ENCODE measurements at regions not wholly inside any gene's neighbourhood (a gene's known extent, or its start where the extent isn't known, plus 50 kb on each side); places are given as distances from the start of the nearest gene placed in this dataset.

GRCh38 chr2:204354442-204354856, 190.8 kb upstream of the PARD3B start:
- no peak overlapping the region for H3K4me3 Mint-ChIP-seq
- no peaks in the 10 kb centered on the region for H3K4me1 Mint-ChIP-seq
- no peak for ATAC-seq (ENCODE audit: low read depth)
- no peak overlapping the region for H3K27ac Mint-ChIP-seq
- DNase-seq (ENCODE audit: low spot score in 2 of 2): no peak
- H3K27me3 Mint-ChIP-seq: peaks cover 3% of the 10 kb centered on the region
- no peaks in the 10 kb centered on the region for H3K9me3 Mint-ChIP-seq
- no peaks in the 10 kb centered on the region for H3K36me3 Mint-ChIP-seq

DNA sequence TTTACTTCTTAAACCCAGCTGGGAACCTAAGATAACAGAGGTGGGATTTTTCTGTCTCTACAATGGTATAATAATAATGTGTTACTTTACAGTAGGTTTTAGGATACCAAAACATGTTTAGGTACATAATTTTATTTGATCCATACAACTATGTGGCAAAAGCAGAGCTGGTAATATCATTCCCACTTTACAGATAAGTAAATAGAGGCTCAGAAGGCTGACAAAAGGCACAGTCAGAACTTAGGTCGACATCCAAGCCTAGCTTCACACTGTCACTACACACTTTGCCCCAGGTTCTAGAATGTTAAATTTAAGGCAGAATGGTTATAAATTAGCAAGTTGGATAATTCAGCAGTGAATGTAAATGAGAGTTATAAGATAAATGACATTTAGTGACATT, 189.6 kb upstream of the PARD3B start:
- Mint-ChIP-seq H3K27me3 (peaks cover 3% of the 10 kb centered on the region), H3K4me1 (no peaks in the 10 kb centered on the region), H3K9me3 (no peaks in the 10 kb centered on the region), H3K27ac (no peak overlapping the region), H3K36me3 (no peaks in the 10 kb centered on the region), H3K4me3 (no peak overlapping the region)
- ATAC-seq (ENCODE audit: low read depth) (no peak), DNase-seq (ENCODE audit: low spot score in 2 of 2) (no peak)

DNA sequence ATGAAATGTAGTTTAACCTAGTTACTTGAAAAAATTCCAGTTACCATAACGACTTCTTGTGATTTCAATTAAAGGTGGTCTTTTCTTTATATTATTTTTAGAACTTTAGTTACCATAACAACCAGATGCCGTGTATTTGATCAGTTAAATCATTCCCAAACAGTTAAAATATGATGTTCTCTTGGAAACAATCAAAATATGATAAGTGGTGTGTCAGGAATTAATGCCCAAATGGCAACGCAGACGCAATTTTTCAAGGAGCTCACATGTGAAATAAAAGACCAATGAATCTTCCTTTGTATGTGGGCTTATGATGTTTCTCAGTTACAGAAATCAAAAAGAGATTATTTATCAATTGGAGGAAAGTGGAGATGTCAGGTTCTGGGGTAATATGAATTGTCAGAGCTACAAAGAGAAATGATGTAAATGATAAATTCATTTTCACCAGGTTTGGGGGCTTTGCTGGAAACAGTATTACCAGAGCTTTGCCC, 189.1 kb upstream of the PARD3B start:
- no peaks in the 10 kb centered on the region for H3K36me3 Mint-ChIP-seq
- no peak for ATAC-seq (ENCODE audit: low read depth)
- H3K4me1 Mint-ChIP-seq: no peaks in the 10 kb centered on the region
- peaks cover 3% of the 10 kb centered on the region for H3K27me3 Mint-ChIP-seq
- H3K9me3 Mint-ChIP-seq: no peaks in the 10 kb centered on the region
- no peak overlapping the region for H3K4me3 Mint-ChIP-seq
- H3K27ac Mint-ChIP-seq: no peak overlapping the region
- DNase-seq (ENCODE audit: low spot score in 2 of 2): no peak

GRCh38 chr2:204357286-204357685, 188.0 kb upstream of the PARD3B start:
- no peak overlapping the region for H3K27ac Mint-ChIP-seq
- ATAC-seq (ENCODE audit: low read depth): no peak
- H3K27me3 Mint-ChIP-seq: peaks cover 3% of the 10 kb centered on the region
- DNase-seq (ENCODE audit: low spot score in 2 of 2): no peak
- no peaks in the 10 kb centered on the region for H3K4me1 Mint-ChIP-seq
- H3K4me3 Mint-ChIP-seq: no peak overlapping the region
- no peaks in the 10 kb centered on the region for H3K36me3 Mint-ChIP-seq
- H3K9me3 Mint-ChIP-seq: no peaks in the 10 kb centered on the region

- no peaks in the 10 kb centered on the region for H3K9me3 Mint-ChIP-seq
- H3K36me3 Mint-ChIP-seq: no peaks in the 10 kb centered on the region
- H3K4me1 Mint-ChIP-seq: no peaks in the 10 kb centered on the region
These were observed 186.2 kb upstream of the PARD3B start for GRCh38 chr2:204359076-204359475.

DNA sequence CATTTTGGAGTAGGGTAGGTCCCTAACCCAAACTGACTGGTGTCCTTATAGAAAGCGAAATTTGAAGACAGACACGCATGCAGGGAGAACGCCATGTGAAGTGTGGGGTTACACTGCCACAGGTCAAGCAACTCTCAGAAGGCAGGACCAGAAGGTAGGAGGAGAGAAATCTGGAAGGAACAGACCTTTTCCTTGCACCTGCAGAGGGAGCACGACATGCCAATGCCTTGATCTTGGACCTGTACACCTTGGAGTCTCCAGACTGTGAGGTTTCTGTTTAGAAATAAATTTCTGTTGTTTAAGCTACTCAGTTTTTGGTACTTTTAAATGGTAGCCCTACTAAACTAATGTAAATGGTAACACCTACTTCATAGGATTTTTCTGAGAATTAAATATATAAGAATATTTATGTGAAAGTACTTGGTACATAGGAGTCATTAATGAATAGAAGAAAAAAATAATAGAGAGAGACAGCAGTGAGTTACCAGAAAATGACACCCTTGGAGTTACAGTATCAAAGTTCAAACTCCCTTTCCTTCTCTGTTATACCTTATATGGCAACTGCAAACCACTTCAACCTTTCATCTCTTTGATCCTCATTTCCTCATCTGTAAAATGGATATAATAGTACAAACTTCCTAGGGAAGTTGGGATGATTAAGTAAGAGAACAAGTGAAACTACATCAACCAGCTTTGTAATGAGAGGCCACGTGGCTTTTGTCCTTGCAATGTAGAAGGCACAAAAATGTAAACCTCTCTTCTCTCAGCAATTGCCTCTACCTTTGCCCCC, 184.9 kb upstream of the PARD3B start:
- H3K27me3 Mint-ChIP-seq: peaks cover 3% of the 10 kb centered on the region
- no peak overlapping the region for H3K4me3 Mint-ChIP-seq
- H3K36me3 Mint-ChIP-seq: no peaks in the 10 kb centered on the region
- H3K27ac Mint-ChIP-seq: no peak overlapping the region
- H3K9me3 Mint-ChIP-seq: no peaks in the 10 kb centered on the region
- DNase-seq (ENCODE audit: low spot score in 2 of 2): no peak
- H3K4me1 Mint-ChIP-seq: no peaks in the 10 kb centered on the region
- no peak for ATAC-seq (ENCODE audit: low read depth)

More at GRCh38 chr2:204359076-204359475, 186.2 kb upstream of the PARD3B start:
- Mint-ChIP-seq H3K27me3 (peaks cover 3% of the 10 kb centered on the region), H3K27ac (no peak overlapping the region), H3K4me3 (no peak overlapping the region)
- DNase-seq (ENCODE audit: low spot score in 2 of 2) (no peak), ATAC-seq (ENCODE audit: low read depth) (no peak)

GRCh38 chr2:204361738-204362137, 183.5 kb upstream of the PARD3B start:
- Mint-ChIP-seq H3K27me3 (peaks cover under 1% of the 10 kb centered on the region), H3K27ac (no peak overlapping the region), H3K9me3 (no peaks in the 10 kb centered on the region), H3K36me3 (no peaks in the 10 kb centered on the region), H3K4me3 (no peak overlapping the region), H3K4me1 (no peaks in the 10 kb centered on the region)
- ATAC-seq (ENCODE audit: low read depth) (no peak), DNase-seq (ENCODE audit: low spot score in 2 of 2) (no peak)

DNA sequence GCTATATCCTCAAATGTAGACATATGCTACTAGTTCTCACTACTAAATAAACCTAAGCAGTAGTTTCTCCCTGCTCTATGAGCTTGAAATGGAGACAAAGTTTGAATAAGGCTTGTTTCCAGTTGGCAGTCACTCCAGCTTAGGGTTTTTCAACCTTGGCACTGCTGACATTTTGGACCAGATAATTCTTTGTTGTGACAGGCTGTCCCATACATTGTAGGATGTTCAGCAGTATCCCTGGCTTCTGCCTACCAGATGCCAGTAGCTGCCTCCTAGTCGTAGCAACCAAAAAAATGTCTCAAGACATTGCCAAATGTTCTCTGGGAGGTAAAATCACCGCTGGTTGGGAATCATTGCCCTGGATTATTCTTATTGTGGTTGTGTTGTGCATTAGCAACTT, 182.7 kb upstream of the PARD3B start:
- ATAC-seq (ENCODE audit: low read depth): no peak
- Mint-ChIP-seq H3K9me3 (no peaks in the 10 kb centered on the region), H3K4me3 (no peak overlapping the region), H3K27ac (no peak overlapping the region), H3K27me3 (no peaks in the 10 kb centered on the region), H3K36me3 (no peaks in the 10 kb centered on the region), H3K4me1 (no peaks in the 10 kb centered on the region)
- DNase-seq (ENCODE audit: low spot score in 2 of 2): no peak

DNA sequence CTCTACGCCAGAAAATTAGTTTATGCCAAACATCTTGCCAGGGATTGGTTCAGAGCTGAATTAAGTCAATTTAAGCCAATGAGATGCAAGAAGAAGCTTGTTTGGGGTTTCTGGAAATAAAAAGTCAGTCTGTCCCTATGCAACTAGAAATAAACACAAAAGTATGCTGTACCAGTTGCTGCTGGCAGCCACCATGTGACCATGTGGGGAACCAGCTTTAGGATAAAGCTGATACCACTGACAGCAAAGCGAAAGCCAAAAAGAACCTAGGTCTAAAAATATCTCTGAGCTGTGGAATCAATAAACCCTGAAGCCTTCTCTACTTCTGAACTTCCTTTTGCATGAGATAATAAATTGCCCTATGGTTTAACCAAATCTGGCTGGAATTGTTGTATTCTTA, 181.8 kb upstream of the PARD3B start:
- H3K36me3 Mint-ChIP-seq: no peaks in the 10 kb centered on the region
- DNase-seq (ENCODE audit: low spot score in 2 of 2): no peak
- H3K4me3 Mint-ChIP-seq: no peak overlapping the region
- H3K27ac Mint-ChIP-seq: no peak overlapping the region
- ATAC-seq (ENCODE audit: low read depth): no peak
- no peaks in the 10 kb centered on the region for H3K27me3 Mint-ChIP-seq
- H3K4me1 Mint-ChIP-seq: no peaks in the 10 kb centered on the region
- no peaks in the 10 kb centered on the region for H3K9me3 Mint-ChIP-seq

DNA sequence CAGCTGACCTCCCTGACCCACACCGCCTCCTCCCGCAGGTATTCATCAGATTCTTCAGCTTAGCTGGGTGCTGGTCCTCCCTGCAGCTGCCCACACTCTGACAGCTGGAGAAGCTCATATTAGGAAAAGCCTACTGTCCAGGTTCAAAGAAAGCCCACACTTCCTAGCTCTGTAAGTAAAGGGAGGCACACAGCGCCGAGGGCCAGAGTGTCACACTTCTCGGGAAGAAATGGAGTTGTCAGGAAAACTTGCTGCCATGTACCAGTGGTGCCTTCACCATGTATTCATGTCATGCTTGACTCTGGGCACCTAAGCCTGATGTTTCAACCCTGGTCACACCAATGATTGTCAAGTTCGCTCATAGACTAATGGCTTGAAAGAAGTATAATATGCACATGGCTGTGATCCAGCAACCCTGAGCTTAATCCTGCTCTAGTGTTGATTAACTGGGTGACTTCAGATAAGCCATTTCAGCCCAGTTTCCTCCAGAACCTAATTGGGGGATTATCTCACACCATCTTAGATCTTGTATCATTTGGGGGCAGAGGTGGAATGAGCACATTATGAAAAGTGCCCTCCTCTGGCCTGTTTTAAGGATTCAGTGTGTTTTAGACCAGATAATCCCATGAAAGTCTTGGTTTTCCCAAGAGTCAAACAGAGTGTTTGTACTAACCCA, 180.3 kb upstream of the PARD3B start:
- no peak for ATAC-seq (ENCODE audit: low read depth)
- no peaks in the 10 kb centered on the region for H3K27me3 Mint-ChIP-seq
- no peak overlapping the region for H3K27ac Mint-ChIP-seq

GRCh38 chr2:204365811-204366210, 179.5 kb upstream of the PARD3B start:
- H3K36me3 Mint-ChIP-seq: no peaks in the 10 kb centered on the region
- no peak overlapping the region for H3K4me3 Mint-ChIP-seq
- no peak overlapping the region for H3K27ac Mint-ChIP-seq
- no peak for ATAC-seq (ENCODE audit: low read depth)
- no peaks in the 10 kb centered on the region for H3K9me3 Mint-ChIP-seq
- no peak for DNase-seq (ENCODE audit: low spot score in 2 of 2)
- H3K4me1 Mint-ChIP-seq: no peaks in the 10 kb centered on the region
- H3K27me3 Mint-ChIP-seq: no peaks in the 10 kb centered on the region

More for the DNA sequence above, 180.3 kb upstream of the PARD3B start:
- Mint-ChIP-seq H3K4me3 (no peak overlapping the region), H3K36me3 (no peaks in the 10 kb centered on the region), H3K9me3 (no peaks in the 10 kb centered on the region), H3K4me1 (no peaks in the 10 kb centered on the region)
- DNase-seq (ENCODE audit: low spot score in 2 of 2): no peak

- Mint-ChIP-seq H3K36me3 (no peaks in the 10 kb centered on the region), H3K9me3 (no peaks in the 10 kb centered on the region), H3K4me1 (no peaks in the 10 kb centered on the region), H3K27me3 (no peaks in the 10 kb centered on the region), H3K27ac (no peak overlapping the region), H3K4me3 (no peak overlapping the region)
- ATAC-seq (ENCODE audit: low read depth) (no peak), DNase-seq (ENCODE audit: low spot score in 2 of 2) (no peak)
These were observed 177.8 kb upstream of the PARD3B start for GRCh38 chr2:204367466-204367865.

DNA sequence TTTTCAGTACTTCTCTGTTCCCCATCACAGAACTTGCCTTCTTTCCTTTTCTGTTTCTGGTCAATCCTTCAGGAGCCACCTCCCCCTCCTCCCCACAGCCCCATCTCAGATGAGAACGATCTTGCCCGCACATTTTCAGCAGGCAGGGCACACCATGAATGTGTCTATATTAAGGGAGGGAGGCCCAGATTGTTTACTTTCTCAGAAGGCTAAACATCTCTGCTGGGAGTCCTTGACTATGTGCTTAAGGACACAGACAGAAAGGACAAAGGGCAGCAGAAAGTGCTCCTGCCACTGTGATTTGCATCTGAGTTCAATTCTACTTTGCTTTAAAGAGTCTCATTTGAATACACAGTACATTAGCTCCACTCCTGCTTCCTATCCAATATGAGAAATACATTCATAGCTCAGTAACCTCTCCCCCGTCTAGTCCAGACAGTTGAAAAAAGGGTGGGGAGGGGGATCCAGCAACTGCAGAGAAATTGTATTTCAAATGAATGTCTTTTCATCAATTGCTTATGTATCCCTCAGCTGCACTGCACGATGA, 175.0 kb upstream of the PARD3B start:
- H3K4me1 Mint-ChIP-seq: no peaks in the 10 kb centered on the region
- no peak overlapping the region for H3K27ac Mint-ChIP-seq
- no peak for ATAC-seq (ENCODE audit: low read depth)
- H3K4me3 Mint-ChIP-seq: no peak overlapping the region
- DNase-seq (ENCODE audit: low spot score in 2 of 2): no peak
- H3K27me3 Mint-ChIP-seq: no peaks in the 10 kb centered on the region
- no peaks in the 10 kb centered on the region for H3K9me3 Mint-ChIP-seq
- no peaks in the 10 kb centered on the region for H3K36me3 Mint-ChIP-seq

DNA sequence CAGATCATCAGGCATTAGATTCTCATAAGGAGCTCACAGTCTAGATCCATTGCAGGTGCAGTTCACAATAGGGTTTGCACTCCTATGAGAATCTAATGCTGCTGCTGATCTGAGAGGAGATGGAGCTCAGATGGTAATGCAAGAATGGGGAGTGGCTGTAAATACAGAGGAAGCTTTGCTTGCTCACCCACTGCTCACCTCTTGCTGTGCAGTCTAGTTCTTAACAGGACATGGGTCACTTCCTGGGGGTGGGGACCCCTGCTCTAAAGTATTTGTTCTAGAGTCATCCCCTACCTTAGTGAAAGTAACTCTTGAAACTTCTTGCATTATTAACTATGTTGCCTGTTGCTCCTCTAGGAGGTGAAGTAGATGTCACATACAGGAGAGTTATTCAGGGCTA, 171.3 kb upstream of the PARD3B start:
- H3K36me3 Mint-ChIP-seq: no peaks in the 10 kb centered on the region
- peaks cover 4% of the 10 kb centered on the region for H3K9me3 Mint-ChIP-seq
- no peak for DNase-seq (ENCODE audit: low spot score in 2 of 2)
- H3K27ac Mint-ChIP-seq: no peak overlapping the region
- no peak for ATAC-seq (ENCODE audit: low read depth)
- no peaks in the 10 kb centered on the region for H3K27me3 Mint-ChIP-seq
- no peak overlapping the region for H3K4me3 Mint-ChIP-seq
- no peaks in the 10 kb centered on the region for H3K4me1 Mint-ChIP-seq
